ENCODE measurements at regions not wholly inside any gene's neighbourhood (a gene's known extent, or its start where the extent isn't known, plus 50 kb on each side); places are given as distances from the start of the nearest gene placed in this dataset.

- Histone ChIP-seq H3K4me2 (ENCODE audit: insufficient read depth, low read length) (no peak overlapping the region), H3K27me3 (ENCODE audit: control insufficient read depth in 2 of 2, insufficient read depth in 2 of 2, low read length in 2 of 2) (no peaks in the 10 kb centered on the region), H3K9ac (ENCODE audit: insufficient read depth in 1 of 2, low read depth in 2 of 2, low read length in 2 of 2) (no peak overlapping the region), H3K4me1 (replicated peaks in 1 of 2; ENCODE audit: control insufficient read depth in 2 of 2, insufficient read depth in 2 of 2, low read length in 2 of 2) (no peaks in the 10 kb centered on the region), H3K36me3 (ENCODE audit: control insufficient read depth, insufficient read depth, low read length) (no peaks in the 10 kb centered on the region), H2AFZ (ENCODE audit: low read depth, low read length) (no peak overlapping the region), H3K9me1 (ENCODE audit: control insufficient read depth, insufficient read depth, low read length) (no peaks in the 10 kb centered on the region), H3K79me2 (ENCODE audit: control insufficient read depth, insufficient read depth, low read length) (no peaks in the 10 kb centered on the region), H3K9me3 (replicated peaks; ENCODE audit: control insufficient read depth, insufficient read depth, low read depth, low read length) (no peaks in the 10 kb centered on the region), H4K20me1 (replicated peaks; ENCODE audit: control insufficient read depth, insufficient read depth, low read length) (no peaks in the 10 kb centered on the region), H3K4me3 (no peak overlapping the region), H3K27ac (ENCODE audit: extremely low read depth, low read depth, low read length) (no peak overlapping the region)
- TF ChIP-seq SMARCE1 (IDR thresholded peaks at IDR 0.05) (no peak), CUX1 (CRISPR knock-in tag; IDR thresholded peaks at IDR 0.05) (no peak), IRF2 (CRISPR knock-in tag; IDR thresholded peaks at IDR 0.05) (no peak), ESRRA (IDR thresholded peaks at IDR 0.05; ENCODE audit: borderline replicate concordance, low read depth) (no peak), NFRKB (IDR thresholded peaks at IDR 0.05; ENCODE audit: low read depth) (no peak), DPF2 (IDR thresholded peaks at IDR 0.05) (no peak), SREBF1 (IDR thresholded peaks at IDR 0.05; ENCODE audit: borderline replicate concordance, low read depth, low read length) (no peak), THRAP3 (IDR thresholded peaks at IDR 0.05; ENCODE audit: borderline replicate concordance) (no peak), ZNF253 (CRISPR knock-in tag; conservative IDR thresholded peaks at IDR 0.05) (no peak), MTF1 (CRISPR knock-in tag; IDR thresholded peaks at IDR 0.05; ENCODE audit: borderline replicate concordance) (no peak)
- ChIA-PET POLR2A (no interaction called here), CTCF (ENCODE audit: low intra/inter-chr PET ratio) (no interaction called here)
- ATAC-seq (no peak), FAIRE-seq (no peak), DNase-seq (ENCODE audit: extremely low read depth in 1 of 4, low spot score in 3 of 4) (no peak)
- in situ Hi-C loops (cut with MboI), result no loop called here
- intact Hi-C loops (cut with micrococcal nuclease), result no loop called here
- 11% methylated on average over 4 of the region's 4 CpGs for WGBS (ENCODE audit: insufficient coverage, low coverage, missing lambda C conversion rate)
- no TSS peak for BruUV-seq (replicated peaks)
Observed at GRCh38 chr4:23700197-23700596, 189.7 kb downstream of the PPARGC1A start.

All from K562 (cell line).